EH (cell line): ENCODE measurements at regions not wholly inside any gene's neighbourhood (a gene's known extent, or its start where the extent isn't known, plus 50 kb on each side); places are given as distances from the start of the nearest gene placed in this dataset.

Experiments
- DNase-seq: peaks from one replicate; pipeline ENCODE4 v3.0.0-alpha.2; 2015; ENCODE audit warnings: low read depth

- no peak for DNase-seq
Observed at GRCh38 chrX:34874763-34875162, 67.8 kb upstream of the FAM47B start.

GRCh38 chrX:34875204-34875603, 67.4 kb upstream of the FAM47B start:
- peak; percentile 75 for DNase-seq

GRCh38 chrX:34877436-34877835, 65.2 kb upstream of the FAM47B start:
- DNase-seq = peak; percentile 74

- DNase-seq = peak; percentile 61
Observed at GRCh38 chrX:34879346-34879745, 63.2 kb upstream of the FAM47B start.

- no peak for DNase-seq
Observed at GRCh38 chrX:34879886-34880285, 62.7 kb upstream of the FAM47B start.

- DNase-seq = peak; percentile 88
Observed at GRCh38 chrX:34880656-34881055, 61.9 kb upstream of the FAM47B start.

- DNase-seq = no peak
Observed at GRCh38 chrX:34881671-34882070, 60.9 kb upstream of the FAM47B start.

GRCh38 chrX:34884817-34885216, 57.8 kb upstream of the FAM47B start:
- DNase-seq = peak; percentile 82

- DNase-seq = peak; percentile 42
Observed at GRCh38 chrX:34886011-34886410, 56.6 kb upstream of the FAM47B start.

GRCh38 chrX:34891391-34891790, 51.2 kb upstream of the FAM47B start:
- DNase-seq = no peak
